ENCODE measurements at regions not wholly inside any gene's neighbourhood (a gene's known extent, or its start where the extent isn't known, plus 50 kb on each side); places are given as distances from the start of the nearest gene placed in this dataset.

GRCh38 chr9:99736291-99736690 is 85.4 kb upstream of the NR4A3 start:
- no peak for TF ChIP-seq CTCF (IDR thresholded peaks at IDR 0.05; ENCODE audit: low read depth, low read length)
- DNase-seq (ENCODE audit: extremely low read depth, low read depth): no peak

DNA sequence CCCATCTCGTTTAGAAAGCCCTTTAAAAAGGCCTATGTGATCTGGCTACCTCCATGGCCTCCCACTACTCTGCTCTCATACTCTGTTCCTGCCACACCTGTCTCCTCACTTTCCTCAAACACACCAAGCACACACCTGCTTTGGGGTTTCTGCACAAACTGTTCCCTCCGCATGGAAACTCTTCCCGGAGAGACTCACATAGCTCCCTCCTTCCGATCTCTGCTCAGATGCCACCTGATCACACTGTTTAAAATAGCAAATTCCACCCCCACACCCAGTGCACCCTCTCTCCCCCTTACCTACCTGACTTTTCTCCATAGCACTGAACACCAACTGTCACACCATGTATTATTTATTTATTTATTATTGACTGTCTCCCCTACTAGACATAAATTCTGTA is 84.0 kb upstream of the NR4A3 start:
- no peak for DNase-seq (ENCODE audit: extremely low read depth, low read depth)
- TF ChIP-seq CTCF (IDR thresholded peaks at IDR 0.05; ENCODE audit: low read depth, low read length): no peak

- DNase-seq (ENCODE audit: extremely low read depth, low read depth): no peak
- TF ChIP-seq CTCF (IDR thresholded peaks at IDR 0.05; ENCODE audit: low read depth, low read length): no peak
These were observed 78.7 kb upstream of the NR4A3 start for GRCh38 chr9:99743006-99743405.

DNA sequence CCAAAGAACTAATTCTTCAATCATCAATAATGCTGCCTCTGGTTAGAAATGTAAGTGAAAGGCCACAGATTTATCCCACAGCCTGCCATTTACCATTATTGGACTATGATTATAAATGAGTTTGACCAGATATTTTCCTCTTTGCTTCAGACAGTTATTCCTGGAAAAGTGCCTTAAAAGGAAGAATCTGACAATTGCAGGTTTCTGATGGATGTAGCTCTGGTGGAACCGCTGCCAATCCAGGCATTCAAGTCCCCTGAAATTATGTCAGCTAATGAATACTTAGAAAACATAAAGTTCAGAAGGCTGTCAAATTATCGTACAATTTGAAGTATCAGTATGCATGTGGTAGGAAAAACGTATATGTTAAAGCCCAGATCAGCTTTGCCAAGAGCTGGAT is 78.2 kb upstream of the NR4A3 start:
- TF ChIP-seq CTCF (IDR thresholded peaks at IDR 0.05; ENCODE audit: low read depth, low read length): no peak
- DNase-seq (ENCODE audit: extremely low read depth, low read depth): no peak

DNA sequence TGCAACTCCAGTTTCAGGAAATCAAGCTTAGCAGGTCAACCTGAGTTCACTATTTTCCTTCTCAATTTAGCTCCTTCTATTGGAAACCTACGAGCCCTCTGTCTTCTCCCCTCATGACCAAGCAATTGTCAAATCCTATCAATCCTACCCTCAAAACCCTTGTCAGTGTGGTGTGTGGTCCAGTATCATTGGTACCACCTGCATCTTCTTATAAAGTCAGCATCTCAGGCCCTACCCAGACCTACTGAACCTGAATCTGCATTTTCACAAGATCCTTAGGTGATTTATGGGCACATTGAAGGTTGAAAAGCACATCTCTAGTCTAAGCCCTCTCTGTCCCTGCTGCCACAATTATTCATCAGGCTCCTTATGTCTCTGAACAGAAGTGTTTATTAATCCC is 77.6 kb upstream of the NR4A3 start:
- no peak for TF ChIP-seq CTCF (IDR thresholded peaks at IDR 0.05; ENCODE audit: low read depth, low read length)
- DNase-seq (ENCODE audit: extremely low read depth, low read depth): no peak

GRCh38 chr9:99745085-99745484 is 76.6 kb upstream of the NR4A3 start:
- no peak for DNase-seq (ENCODE audit: extremely low read depth, low read depth)
- no peak for TF ChIP-seq CTCF (IDR thresholded peaks at IDR 0.05; ENCODE audit: low read depth, low read length)

GRCh38 chr9:99746406-99746805 is 75.3 kb upstream of the NR4A3 start:
- no peak for DNase-seq (ENCODE audit: extremely low read depth, low read depth)
- no peak for TF ChIP-seq CTCF (IDR thresholded peaks at IDR 0.05; ENCODE audit: low read depth, low read length)
